Fibroblast of villous mesenchyme (primary cell): ENCODE measurements at regions not wholly inside any gene's neighbourhood (a gene's known extent, or its start where the extent isn't known, plus 50 kb on each side); places are given as distances from the start of the nearest gene placed in this dataset.

Experiments used
- DNase-seq: peaks from one replicate; pipeline ENCODE4 v3.0.0-alpha.2; 2010; ENCODE audit warnings: low read depth
- H3K4me3 ChIP-seq: 2 replicates; pipeline ENCODE4 v1.5.1; 2011; ENCODE audit warnings: low read depth, mild to moderate bottlenecking, low read length
- TF ChIP-seq, protein P1 (sequence below): IDR thresholded peaks from 2 replicates; pipeline ENCODE4 v1.5.1; 2012; ENCODE audit warnings: low read depth, mild to moderate bottlenecking, low read length; ENCODE audit not compliant: insufficient read depth

DNA sequence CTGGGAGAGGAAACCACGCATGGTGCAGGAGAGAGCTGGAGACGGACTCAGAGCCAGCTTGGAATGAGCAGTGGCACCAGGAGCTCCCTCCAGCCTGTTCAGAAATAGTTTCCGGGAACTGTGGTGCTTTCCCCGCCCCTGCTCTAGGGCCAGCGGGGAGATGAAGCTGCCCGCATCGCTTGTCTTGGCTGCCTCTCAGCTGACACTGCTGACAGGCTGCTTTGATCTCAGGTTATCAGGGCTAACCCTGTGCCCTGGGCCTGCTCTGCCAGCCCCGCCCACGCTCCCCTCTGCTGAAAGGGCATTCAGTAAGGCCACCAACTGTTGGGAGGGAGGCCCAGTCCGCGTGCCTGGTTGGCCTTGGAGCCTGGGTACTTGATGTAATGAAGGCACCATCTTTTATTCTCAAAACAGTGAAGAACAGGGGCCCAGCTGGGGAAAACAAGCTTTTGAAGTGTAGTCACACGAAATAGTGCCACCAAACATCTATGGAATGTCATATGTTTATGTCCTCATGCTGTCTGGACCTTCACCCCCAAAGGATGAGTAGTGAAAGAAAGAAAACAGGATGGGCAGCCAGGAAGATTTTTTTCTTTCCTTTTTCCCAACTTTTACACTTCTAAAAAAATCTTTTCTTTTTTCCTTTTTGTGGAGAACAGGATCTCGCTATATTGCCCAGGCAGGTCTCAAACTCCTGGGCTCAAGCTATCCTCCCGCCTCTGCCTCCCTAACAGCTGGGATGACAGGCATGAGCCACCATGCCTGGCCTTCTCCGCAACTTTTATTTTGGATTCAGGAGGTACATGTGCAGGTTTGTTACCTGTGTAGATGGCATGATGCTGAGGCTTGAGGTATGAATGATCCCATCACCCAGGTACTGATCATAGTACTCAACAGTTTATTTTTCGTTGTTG, 115.9 kb upstream of the TBX3 start:
- no peak overlapping the region for H3K4me3 ChIP-seq
- peak; percentile 17 for DNase-seq

DNA sequence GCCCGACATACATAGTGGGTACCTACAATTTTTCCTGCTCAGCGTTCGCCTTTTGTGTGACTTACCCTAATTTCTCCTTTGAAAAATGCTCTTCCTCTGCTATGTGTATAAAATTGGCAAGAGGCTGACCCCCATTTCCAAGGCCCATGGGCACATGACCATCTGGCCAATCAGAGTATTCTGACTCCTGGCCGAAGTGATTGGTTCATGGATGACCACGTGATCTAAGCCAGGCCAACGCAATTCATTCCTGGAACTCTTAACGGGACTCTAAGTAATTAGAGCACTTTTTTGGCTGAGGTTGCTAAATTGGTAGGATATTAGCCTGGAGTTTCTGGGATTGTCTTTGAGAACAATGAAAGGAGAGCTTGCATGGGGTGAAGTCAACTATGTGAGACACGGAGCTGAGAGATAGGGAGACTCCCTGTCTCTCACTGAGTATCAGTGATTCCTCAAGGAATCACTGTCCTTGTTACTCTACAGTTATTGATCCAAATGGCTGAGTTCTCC, 110.1 kb upstream of the TBX3 start:
- DNase-seq = no peak
- TF ChIP-seq, protein P1, sequence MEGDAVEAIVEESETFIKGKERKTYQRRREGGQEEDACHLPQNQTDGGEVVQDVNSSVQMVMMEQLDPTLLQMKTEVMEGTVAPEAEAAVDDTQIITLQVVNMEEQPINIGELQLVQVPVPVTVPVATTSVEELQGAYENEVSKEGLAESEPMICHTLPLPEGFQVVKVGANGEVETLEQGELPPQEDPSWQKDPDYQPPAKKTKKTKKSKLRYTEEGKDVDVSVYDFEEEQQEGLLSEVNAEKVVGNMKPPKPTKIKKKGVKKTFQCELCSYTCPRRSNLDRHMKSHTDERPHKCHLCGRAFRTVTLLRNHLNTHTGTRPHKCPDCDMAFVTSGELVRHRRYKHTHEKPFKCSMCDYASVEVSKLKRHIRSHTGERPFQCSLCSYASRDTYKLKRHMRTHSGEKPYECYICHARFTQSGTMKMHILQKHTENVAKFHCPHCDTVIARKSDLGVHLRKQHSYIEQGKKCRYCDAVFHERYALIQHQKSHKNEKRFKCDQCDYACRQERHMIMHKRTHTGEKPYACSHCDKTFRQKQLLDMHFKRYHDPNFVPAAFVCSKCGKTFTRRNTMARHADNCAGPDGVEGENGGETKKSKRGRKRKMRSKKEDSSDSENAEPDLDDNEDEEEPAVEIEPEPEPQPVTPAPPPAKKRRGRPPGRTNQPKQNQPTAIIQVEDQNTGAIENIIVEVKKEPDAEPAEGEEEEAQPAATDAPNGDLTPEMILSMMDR = no peak
- H3K4me3 ChIP-seq = no peak overlapping the region

More for the DNA sequence above, 115.9 kb upstream of the TBX3 start:
- TF ChIP-seq, protein P1 = no peak

DNA sequence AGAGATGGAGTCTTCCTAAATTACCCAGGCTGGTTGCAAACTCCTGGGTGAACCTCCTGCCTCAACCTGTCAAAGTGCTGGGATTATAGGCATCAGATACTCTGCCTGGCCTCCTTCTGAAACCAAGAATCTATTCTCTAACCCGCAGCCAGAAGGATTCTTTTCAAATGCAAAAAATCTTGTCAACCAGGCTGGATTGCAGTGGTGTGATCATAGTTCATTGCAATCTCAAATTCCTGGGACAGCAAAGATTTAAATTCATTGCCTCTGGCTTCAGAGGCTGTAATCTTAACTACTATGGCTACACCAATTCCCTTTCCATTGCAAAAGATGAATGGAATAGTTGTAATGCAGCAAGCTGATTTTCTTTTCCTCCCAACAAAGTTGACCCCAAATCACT, 106.3 kb upstream of the TBX3 start:
- DNase-seq = no peak
- H3K4me3 ChIP-seq = no peak overlapping the region
- TF ChIP-seq, protein P1 = no peak

DNA sequence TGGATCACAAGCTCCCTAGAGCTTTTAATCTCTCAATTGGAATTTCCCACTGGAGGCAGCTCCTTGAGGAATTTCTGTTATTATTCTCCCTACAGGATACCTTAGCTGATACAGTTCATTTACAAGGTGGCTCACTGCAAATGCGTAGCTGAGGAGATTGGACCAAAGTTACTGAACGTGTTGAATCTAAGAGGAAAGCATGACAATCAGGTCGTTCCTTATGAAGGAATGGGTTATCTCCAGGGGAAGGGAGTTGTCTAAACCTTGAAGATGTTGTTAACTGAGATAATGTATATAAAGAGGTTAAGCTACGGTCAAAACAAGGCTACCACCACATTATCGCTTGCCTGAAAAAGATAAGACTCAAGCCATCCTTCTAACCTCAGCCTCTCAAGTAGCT, 105.8 kb upstream of the TBX3 start:
- H3K4me3 ChIP-seq = no peak overlapping the region
- TF ChIP-seq, protein P1 = no peak
- no peak for DNase-seq

DNA sequence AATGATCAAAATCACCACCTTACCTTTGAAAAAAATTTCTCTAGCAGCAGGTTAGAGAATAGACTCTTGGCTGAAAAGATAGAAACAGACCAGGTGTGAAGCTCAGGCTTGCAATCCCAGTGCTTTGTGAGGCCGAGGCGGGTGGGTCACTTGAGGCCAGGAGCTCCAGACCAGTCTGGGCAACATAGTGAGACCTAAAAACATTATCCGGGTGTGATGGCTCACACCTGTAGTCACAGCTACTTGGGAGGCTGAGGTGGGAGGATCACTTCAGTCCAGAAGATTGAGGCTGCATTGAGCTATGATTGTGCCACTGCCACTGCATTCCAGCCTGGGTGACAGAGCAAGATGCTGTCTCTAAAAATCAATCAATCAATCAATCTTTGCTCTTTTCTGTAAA, 105.3 kb upstream of the TBX3 start:
- DNase-seq = no peak
- TF ChIP-seq, protein P1 = no peak
- H3K4me3 ChIP-seq = no peak overlapping the region

DNA sequence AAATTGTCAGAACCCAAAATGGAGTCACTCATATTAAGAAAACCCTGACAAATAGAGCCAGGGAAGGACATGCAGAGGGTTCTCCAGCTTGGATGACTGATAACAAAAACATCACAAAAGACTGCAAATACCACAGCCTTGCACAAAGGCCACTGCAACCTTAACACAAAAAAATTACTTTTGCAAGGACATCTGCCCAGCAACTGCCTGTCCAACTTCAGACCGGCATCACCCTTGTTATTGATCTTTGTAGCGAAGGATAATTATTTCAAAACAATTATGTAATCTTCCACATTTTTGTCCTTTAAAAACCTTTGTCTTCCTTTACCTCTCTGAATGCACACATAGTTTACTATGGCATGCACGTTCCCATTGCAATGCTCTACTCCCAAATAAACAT, 100.6 kb upstream of the TBX3 start:
- H3K4me3 ChIP-seq = no peak overlapping the region
- TF ChIP-seq, protein P1 = no peak
- DNase-seq = no peak
